NCI-H1417 treated with DMSO at 0.1 percent for 48 hours (cell line): ENCODE measurements at regions not wholly inside any gene's neighbourhood (a gene's known extent, or its start where the extent isn't known, plus 50 kb on each side); places are given as distances from the start of the nearest gene placed in this dataset.

Experiments used
- DNase-seq: peaks from one replicate; lab custom pipeline; 2025; lab: John Stamatoyannopoulos, UW

GRCh38 chr3:127107491-127108375 lies 85.2 kb upstream of the PRR23E start:
- no peak for DNase-seq

- DNase-seq = no peak
Measured at GRCh38 chr3:127108796-127109195, 84.1 kb upstream of the PRR23E start.

GRCh38 chr3:127110982-127111693 lies 81.8 kb upstream of the PRR23E start:
- no peak for DNase-seq

GRCh38 chr3:127112796-127113570 lies 79.9 kb upstream of the PRR23E start:
- DNase-seq = no peak

GRCh38 chr3:127113571-127113891 lies 79.4 kb upstream of the PRR23E start:
- no peak for DNase-seq

GRCh38 chr3:127114337-127115070 lies 78.4 kb upstream of the PRR23E start:
- no peak for DNase-seq

- no peak for DNase-seq
Measured at GRCh38 chr3:127115691-127116351, 77.1 kb upstream of the PRR23E start.

GRCh38 chr3:127118366-127118765 lies 74.6 kb upstream of the PRR23E start:
- no peak for DNase-seq

DNA sequence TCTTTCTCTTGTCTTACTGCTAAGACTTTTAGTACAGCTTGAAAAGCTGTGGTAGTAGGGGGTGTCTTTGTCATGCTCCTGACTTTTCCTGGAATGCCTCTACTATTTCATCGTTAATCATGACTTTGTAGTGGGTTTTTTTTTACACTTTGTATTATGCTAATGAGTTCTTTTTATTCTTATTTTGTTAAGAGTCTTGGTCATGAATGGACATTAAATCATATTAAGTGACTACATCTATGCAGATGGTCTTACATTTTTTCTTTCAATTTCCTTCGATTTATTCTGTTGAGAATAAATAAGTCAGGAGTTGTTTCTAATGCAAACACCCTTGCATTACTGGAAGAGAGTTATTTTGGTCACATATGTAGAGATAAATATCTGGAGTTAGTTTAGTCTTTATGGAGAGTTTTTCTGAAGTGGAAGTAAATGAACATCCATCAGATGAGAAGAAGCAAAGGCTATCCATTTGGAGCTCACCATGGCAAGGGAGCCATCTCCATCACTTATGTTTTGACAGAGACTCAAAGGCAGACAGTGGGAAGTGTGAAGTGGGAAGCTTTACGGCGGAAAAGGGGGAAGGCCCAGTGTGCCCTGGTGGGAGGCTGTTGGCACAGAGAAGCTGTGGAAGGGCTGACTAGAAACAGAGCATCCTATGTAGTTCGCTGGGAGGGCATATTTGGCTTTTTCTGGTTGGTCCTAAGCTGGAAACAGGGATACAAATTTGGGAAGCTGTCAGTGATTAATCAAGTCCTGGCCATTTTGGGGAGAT lies 73.1 kb upstream of the PRR23E start:
- DNase-seq = no peak

GRCh38 chr3:127120851-127121647 lies 71.9 kb upstream of the PRR23E start:
- DNase-seq = no peak

GRCh38 chr3:127121885-127122284 lies 71.0 kb upstream of the PRR23E start:
- no peak for DNase-seq

DNA sequence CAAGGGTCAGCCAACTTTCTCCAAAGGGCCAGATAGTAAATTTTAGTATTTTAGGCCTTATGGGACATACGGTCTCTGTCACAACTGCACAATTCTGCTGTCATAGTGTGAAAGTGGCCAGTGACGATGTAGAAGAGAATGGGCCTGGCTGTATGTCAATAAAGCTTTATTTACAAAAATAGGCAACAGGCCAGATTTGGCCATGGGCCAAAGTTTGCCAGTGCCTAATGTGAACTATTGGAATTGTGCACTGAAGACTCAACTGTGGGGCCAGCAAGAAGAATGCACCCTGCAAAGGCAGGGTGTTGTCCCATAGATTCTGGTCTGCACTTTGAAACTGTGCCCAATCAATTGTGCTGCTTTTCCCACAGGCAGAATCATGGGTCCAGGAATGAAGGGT lies 69.4 kb upstream of the PRR23E start:
- no peak for DNase-seq

GRCh38 chr3:127124120-127124519 lies 68.8 kb upstream of the PRR23E start:
- no peak for DNase-seq

DNA sequence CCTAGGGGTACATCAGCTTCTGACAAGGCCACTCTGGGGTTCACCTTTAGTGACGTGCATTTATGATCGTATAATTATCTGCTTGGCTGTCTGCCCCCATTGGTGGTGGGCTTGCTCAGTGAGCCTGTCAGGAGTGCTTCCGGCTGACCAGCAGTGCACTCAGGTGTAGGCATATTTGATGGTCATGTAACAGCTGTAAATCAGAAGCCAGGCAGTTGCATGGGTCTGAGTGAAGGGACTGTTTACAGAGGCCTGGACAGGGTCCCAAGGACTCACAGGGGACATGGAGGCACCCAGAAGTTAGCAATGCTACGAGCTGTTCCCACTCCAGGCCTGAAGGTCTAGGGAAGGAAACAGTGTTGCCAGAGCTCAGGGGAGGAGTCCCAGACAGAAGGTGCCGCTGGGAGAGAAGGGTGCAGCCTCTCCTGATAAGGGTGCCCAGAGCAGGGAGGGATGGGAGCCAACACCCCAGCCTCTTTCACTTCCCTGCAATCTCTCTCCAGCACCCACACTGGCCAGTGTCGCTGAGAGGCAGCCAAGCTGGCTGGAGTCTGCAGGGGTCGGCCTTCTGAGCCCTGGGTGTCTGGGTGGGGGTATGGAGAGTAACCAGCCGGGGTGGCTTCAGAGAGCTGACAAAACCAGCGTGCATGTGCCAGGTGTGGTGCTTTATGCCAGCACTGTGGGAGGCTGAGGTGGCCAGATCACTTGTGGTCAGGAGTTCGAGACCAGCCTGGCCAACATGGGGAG lies 61.3 kb upstream of the PRR23E start:
- no peak for DNase-seq

DNA sequence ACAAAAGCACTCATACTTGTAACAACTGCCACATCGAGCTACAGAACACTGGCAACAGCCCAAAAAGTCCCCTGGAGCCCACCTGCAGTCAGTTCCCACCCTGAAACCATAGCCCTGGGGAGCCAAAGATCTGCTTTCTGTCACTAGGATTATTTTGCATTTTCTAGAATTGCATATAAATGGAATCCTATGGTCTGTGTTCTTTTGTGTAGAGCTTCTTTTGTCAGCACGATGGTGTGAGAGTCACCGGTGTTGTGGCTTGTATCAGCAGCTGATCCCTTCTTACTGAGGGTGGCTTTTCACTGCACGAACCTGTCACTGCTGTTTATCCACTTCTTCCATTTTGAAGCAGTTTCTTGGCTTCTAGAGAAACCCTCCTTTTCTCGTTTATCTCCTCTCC lies 60.1 kb upstream of the PRR23E start:
- DNase-seq = no peak

- DNase-seq = no peak
Measured at GRCh38 chr3:127133971-127134370, 59.0 kb upstream of the PRR23E start.

DNA sequence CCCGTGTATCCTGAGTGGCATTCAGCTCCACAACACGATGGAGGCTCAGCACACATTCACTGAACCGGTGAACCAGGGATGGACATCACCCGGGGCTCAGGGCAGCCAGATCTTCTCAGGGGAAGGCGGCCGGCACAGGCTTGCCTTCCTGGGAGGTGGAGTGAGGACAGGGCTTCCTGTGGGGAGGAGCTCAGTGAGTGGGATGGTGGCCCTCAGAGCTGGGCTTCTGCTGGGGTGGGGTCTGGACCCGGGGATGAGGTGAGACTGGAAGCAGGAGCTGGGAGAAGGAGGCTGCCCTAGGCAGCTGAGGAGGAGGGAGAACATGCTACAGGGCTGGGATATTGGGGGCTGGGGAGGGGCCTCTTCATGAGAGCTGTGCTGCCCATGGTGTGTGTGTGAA lies 58.5 kb upstream of the PRR23E start:
- DNase-seq = no peak

DNA sequence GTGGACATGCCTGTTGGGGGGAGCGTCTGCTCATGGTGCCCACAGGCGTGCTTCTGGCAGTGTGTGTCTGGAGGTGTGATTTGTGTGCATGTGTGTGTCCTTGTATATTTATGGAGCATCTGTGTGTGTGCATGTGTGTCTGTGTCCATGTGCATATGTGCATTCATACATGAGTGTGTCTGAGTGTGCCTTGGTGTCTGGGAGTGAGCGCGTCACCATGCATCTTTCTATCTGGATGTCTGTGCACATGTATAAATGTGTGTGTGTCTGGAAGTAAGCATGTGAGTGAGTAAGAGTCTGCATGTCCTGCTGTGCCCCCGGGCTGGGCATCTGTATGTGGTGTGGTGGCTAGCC lies 58.1 kb upstream of the PRR23E start:
- DNase-seq = no peak
